22Rv1 (cell line): ENCODE measurements at regions not wholly inside any gene's neighbourhood (a gene's known extent, or its start where the extent isn't known, plus 50 kb on each side); places are given as distances from the start of the nearest gene placed in this dataset.

Experiments used
- H3K27ac ChIP-seq: fragments of 450-650 bp; 2 replicates; pipeline ENCODE4 v1.5.1; 2017
- CTCF ChIP-seq: fragments of 450-650 bp; IDR thresholded peaks from 2 replicates; pipeline ENCODE4 v1.5.1; 2017; ENCODE audit warnings: mild to moderate bottlenecking
- ZFX ChIP-seq: fragments of 450-650 bp; IDR thresholded peaks from 2 replicates; pipeline ENCODE4 v1.6.1; 2017; ENCODE audit warnings: antibody characterized with exemption, borderline replicate concordance

GRCh38 chr3:18030371-18030870 lies 288.0 kb upstream of the TBC1D5 start:
- no peak overlapping the region for H3K27ac ChIP-seq
- no peak for TF ChIP-seq CTCF
- TF ChIP-seq ZFX = no peak

GRCh38 chr3:18027161-18027939 lies 284.9 kb upstream of the TBC1D5 start:
- H3K27ac ChIP-seq = no peak overlapping the region
- no peak for TF ChIP-seq CTCF
- TF ChIP-seq ZFX = no peak

GRCh38 chr3:18024715-18025114 lies 282.3 kb upstream of the TBC1D5 start:
- TF ChIP-seq ZFX (no peak), CTCF (no peak)
- H3K27ac ChIP-seq = no peak overlapping the region

GRCh38 chr3:18019161-18019495 lies 276.7 kb upstream of the TBC1D5 start:
- H3K27ac ChIP-seq = no peak overlapping the region
- no peak for TF ChIP-seq CTCF
- no peak for TF ChIP-seq ZFX

- H3K27ac ChIP-seq = no peak overlapping the region
- no peak for TF ChIP-seq CTCF
- TF ChIP-seq ZFX = no peak
Measured at GRCh38 chr3:18018491-18019160, 276.2 kb upstream of the TBC1D5 start.

GRCh38 chr3:18016366-18016765 lies 273.9 kb upstream of the TBC1D5 start:
- no peak overlapping the region for H3K27ac ChIP-seq
- TF ChIP-seq CTCF = no peak
- no peak for TF ChIP-seq ZFX

GRCh38 chr3:18012933-18013332 lies 270.5 kb upstream of the TBC1D5 start:
- H3K27ac ChIP-seq = no peak overlapping the region
- TF ChIP-seq CTCF (no peak), ZFX (no peak)
